GM12891 (cell line): ENCODE measurements at regions not wholly inside any gene's neighbourhood (a gene's known extent, or its start where the extent isn't known, plus 50 kb on each side); places are given as distances from the start of the nearest gene placed in this dataset.

Experiments
- POLR2AphosphoS5 ChIP-seq: IDR thresholded peaks from 2 replicates; pipeline ENCODE4 v1.6.1; 2011; ENCODE audit warnings: low read depth, low read length, control low read depth
- TAF1 ChIP-seq: IDR thresholded peaks from 2 replicates; pipeline ENCODE4 v1.6.1; 2011; ENCODE audit warnings: low read depth, low read length, control low read depth

DNA sequence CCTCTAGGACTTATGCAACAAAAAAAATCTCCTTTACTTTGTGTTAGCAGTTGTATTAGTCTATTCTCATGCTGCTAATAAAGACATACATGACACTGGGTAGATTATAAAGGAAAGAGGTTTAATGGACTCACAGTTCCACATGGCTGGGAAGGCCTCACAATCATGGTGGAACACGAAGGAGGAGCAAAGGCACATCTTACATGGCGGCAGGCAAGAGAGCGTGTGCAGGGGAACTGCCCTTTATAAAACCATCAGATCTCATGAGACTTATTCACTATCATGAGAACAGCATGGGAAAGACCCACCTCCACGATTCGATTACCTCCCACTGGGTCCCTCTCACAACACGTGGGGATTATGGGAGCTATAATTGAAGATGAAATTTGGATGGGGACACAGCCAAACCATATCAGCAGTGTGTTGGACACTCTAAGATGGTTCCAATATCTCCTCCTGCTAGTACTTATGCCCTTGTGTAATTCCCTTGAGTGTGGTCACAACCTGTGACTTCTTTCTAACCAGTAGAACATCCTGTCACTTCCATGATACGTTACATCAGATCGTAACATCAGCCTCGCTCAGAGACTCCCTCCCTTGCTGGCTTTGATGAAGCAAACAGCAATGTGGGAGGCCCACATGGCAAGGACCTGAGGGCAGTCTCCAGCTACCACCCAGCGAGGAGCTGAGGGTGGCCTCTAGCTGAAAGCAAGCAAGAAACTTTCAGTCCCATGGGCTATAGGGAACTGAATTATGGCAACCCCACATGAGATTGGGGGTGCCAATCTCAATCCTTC lies 113.5 kb upstream of the PITX1 start:
- TF ChIP-seq TAF1 (no peak), POLR2AphosphoS5 (no peak)
